Testis (tissue), 2 donors: ENCODE measurements at regions not wholly inside any gene's neighbourhood (a gene's known extent, or its start where the extent isn't known, plus 50 kb on each side); places are given as distances from the start of the nearest gene placed in this dataset.

Experiments
- POLR2A ChIP-seq: fragments of 450-650 bp; IDR thresholded peaks from one replicate; pipeline ENCODE4 v1.6.1; 2017; ENCODE audit warnings: antibody characterized with exemption, mild to moderate bottlenecking, moderate library complexity
- TF ChIP-seq, protein P1 (sequence below), 3 experiments: fragments of 450-650 bp in 2 of 3; fragments of 200-600 bp in 1 of 3; sonication (generic) in 1 of 3; IDR thresholded peaks; one replicate each; pipeline ENCODE4 v1.5.1; 2016 to 2019; ENCODE audit warnings: antibody characterized with exemption in 3 of 3, mild to moderate bottlenecking in 2 of 3, moderate library complexity in 1 of 3

DNA sequence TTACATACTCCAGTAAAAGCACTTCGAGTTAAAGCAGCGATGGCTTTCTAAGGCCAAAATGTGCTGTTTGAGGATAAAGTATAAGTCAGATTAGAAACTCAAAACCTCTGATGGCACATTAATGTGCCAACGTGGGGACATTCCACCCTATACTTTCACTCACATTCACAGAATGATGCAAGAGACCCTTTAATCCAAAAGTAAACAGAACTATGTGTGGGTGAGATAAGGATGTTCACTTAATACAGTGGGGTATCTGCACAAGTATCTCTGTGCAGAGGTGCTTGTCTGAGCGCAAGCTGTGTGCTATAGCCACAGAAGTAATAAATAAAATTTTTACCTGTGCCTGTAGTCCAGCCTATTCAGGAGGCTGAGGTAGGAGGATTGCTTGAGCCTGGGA, 100.3 kb upstream of the CHL1 start:
- TF ChIP-seq, protein P1, sequence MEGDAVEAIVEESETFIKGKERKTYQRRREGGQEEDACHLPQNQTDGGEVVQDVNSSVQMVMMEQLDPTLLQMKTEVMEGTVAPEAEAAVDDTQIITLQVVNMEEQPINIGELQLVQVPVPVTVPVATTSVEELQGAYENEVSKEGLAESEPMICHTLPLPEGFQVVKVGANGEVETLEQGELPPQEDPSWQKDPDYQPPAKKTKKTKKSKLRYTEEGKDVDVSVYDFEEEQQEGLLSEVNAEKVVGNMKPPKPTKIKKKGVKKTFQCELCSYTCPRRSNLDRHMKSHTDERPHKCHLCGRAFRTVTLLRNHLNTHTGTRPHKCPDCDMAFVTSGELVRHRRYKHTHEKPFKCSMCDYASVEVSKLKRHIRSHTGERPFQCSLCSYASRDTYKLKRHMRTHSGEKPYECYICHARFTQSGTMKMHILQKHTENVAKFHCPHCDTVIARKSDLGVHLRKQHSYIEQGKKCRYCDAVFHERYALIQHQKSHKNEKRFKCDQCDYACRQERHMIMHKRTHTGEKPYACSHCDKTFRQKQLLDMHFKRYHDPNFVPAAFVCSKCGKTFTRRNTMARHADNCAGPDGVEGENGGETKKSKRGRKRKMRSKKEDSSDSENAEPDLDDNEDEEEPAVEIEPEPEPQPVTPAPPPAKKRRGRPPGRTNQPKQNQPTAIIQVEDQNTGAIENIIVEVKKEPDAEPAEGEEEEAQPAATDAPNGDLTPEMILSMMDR (IDR thresholded peaks at IDR 0.05) = no peak
- no peak for TF ChIP-seq POLR2A
